Prostate gland (tissue), 2 donors: ENCODE measurements at regions not wholly inside any gene's neighbourhood (a gene's known extent, or its start where the extent isn't known, plus 50 kb on each side); places are given as distances from the start of the nearest gene placed in this dataset.

Experiments
- DNase-seq: peaks from one replicate; pipeline ENCODE4 v3.0.0-alpha.2; 2019; ENCODE audit warnings: low spot score
- H3K27ac ChIP-seq, 2 donors: fragments of 200-600 bp; sonication (generic); 2 replicates each; pipeline ENCODE4 v1.5.1; 2017 to 2019
- H3K27me3 ChIP-seq: fragments of 200-600 bp; sonication (generic); replicated peaks from 2 replicates; pipeline ENCODE4 v1.5.1; 2019; ENCODE audit not compliant: insufficient read depth
- H3K36me3 ChIP-seq, 2 donors: fragments of 200-600 bp; sonication (generic); 1 replicate in 1 of 2; 2 replicates in 1 of 2; pipeline versions ENCODE4 v1.5.1 to v1.8.1; 2017 to 2019
- H3K4me1 ChIP-seq: fragments of 200-600 bp; sonication (generic); replicated peaks from 2 replicates; pipeline ENCODE4 v1.5.1; 2019
- H3K4me3 ChIP-seq, 2 donors: fragments of 200-600 bp; sonication (generic); 2 replicates each; pipeline ENCODE4 v1.5.1; 2017 to 2019
- H3K9me3 ChIP-seq: fragments of 200-600 bp; sonication (generic); 2 replicates; pipeline ENCODE4 v1.5.1; 2017
- CTCF ChIP-seq, 4 experiments: fragments of 200-600 bp in 2 of 4; fragments of 450-650 bp in 2 of 4; sonication (generic) in 2 of 4; IDR thresholded peaks; 1 replicate in 3 of 4; 2 replicates in 1 of 4; pipeline ENCODE4 v1.5.1; 2016 to 2019; ENCODE audit warnings: antibody characterized with exemption in 4 of 4, mild to moderate bottlenecking in 2 of 4, moderate library complexity in 2 of 4
- POLR2A ChIP-seq: fragments of 450-650 bp; IDR thresholded peaks from one replicate; pipeline ENCODE4 v1.6.1; 2016; ENCODE audit warnings: antibody characterized with exemption, mild to moderate bottlenecking
- POLR2AphosphoS5 ChIP-seq: sonication (generic); formaldehyde crosslinking; IDR thresholded peaks from one replicate; pipeline ENCODE4 v1.6.1; 2017; ENCODE audit warnings: antibody characterized with exemption
- WGBS: methylation state at CpG from one replicate; pipeline ENCODE4 v1.1.5; 2018; 5-methylcytosine and 5-hydroxymethylcytosine counted together
- intact Hi-C: fragments of 100-400 bp; cut with DNase I; formaldehyde crosslinking; loops from one replicate; pipeline ENCODE4 v1.14.2; 2022

- DNase-seq = no peak
- Histone ChIP-seq H3K9me3 (no peaks in the 10 kb centered on the region), H3K27me3 (no peaks in the 10 kb centered on the region), H3K4me1 (no peaks in the 10 kb centered on the region), H3K27ac (no peak overlapping the region), H3K4me3 (no peak overlapping the region), H3K36me3 (no peaks in the 10 kb centered on the region)
- intact Hi-C loops = no loop called here
- TF ChIP-seq CTCF (IDR thresholded peaks at IDR 0.05) (no peak), POLR2A (no peak), POLR2AphosphoS5 (no peak)
- 88% methylated on average over 2 of the region's 2 CpGs for WGBS
Measured at GRCh38 chr13:22549126-22549525, 631.7 kb upstream of the SGCG start.

DNA sequence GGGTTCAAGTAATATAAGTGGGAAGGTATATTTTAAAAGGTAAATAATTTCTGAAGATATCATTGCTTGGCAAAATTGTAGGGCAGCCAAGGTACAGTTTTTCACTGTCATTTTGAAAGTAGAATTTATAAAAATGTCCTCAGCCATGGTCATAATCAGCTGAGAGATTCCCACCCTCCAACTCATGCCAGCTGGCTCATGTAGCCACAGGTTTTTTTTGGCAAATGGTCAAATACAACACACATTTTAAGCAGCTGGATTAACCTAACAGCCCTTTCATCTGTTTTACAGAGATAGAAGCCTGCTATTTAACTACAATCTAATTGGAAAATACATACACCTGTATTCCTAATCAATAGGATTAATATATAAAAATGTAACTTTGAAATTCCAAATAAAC is 619.2 kb upstream of the SGCG start:
- H3K27ac ChIP-seq = no peak overlapping the region
- H3K9me3 ChIP-seq = no peaks in the 10 kb centered on the region
- no peaks in the 10 kb centered on the region for H3K36me3 ChIP-seq
- H3K4me1 ChIP-seq = no peaks in the 10 kb centered on the region
- no peaks in the 10 kb centered on the region for H3K27me3 ChIP-seq
- intact Hi-C loops = no loop called here
- H3K4me3 ChIP-seq = no peak overlapping the region
- TF ChIP-seq CTCF (IDR thresholded peaks at IDR 0.05) (no peak), POLR2AphosphoS5 (no peak), POLR2A (no peak)
- no peak for DNase-seq

DNA sequence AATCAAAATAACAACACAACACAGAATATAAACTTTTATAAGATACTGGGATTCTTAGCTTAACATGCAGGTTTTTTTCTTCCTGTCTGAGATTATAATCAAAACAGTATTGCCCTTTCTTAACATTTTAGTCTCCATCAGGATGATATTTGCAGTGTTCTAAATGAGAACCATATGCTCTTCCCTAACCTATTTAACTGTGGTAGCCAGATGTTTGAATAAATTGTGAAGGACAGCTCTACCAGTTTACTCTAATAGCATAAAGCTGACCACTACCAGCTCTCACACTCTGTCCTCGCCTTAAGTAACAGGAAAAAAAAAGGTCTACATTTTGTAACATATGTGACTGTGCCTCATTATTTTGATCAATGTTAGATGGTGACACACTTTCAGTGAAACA is 618.7 kb upstream of the SGCG start:
- Histone ChIP-seq H3K4me1 (no peaks in the 10 kb centered on the region), H3K4me3 (no peak overlapping the region), H3K9me3 (no peaks in the 10 kb centered on the region), H3K36me3 (no peaks in the 10 kb centered on the region), H3K27me3 (no peaks in the 10 kb centered on the region), H3K27ac (no peak overlapping the region)
- WGBS = 58% methylated on average over 1 of the region's 1 CpG
- intact Hi-C loops = no loop called here
- TF ChIP-seq CTCF (IDR thresholded peaks at IDR 0.05) (no peak), POLR2A (no peak), POLR2AphosphoS5 (no peak)
- no peak for DNase-seq

DNA sequence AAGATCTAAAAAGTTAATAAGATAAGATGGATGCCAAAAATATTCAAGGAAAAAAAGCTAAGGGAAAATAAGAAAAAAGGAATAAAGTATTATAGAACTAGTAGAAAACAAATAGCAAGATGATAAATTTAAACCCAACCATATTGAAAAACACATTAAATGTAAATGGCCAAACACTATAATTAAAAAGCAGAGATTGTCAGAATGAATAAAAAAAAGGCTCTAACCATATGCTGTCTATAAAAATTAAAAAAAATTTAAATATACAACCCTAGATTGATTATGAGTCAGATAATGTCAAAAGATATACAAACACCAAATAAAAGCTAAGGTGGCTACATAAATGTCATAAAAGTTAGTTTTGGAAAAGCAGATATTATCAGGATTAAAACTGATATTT is 617.5 kb upstream of the SGCG start:
- Histone ChIP-seq H3K4me1 (no peaks in the 10 kb centered on the region), H3K4me3 (no peak overlapping the region), H3K36me3 (no peaks in the 10 kb centered on the region), H3K9me3 (no peaks in the 10 kb centered on the region), H3K27ac (no peak overlapping the region), H3K27me3 (no peaks in the 10 kb centered on the region)
- DNase-seq = no peak
- no peak for TF ChIP-seq POLR2A
- TF ChIP-seq CTCF (IDR thresholded peaks at IDR 0.05) = no peak
- no peak for TF ChIP-seq POLR2AphosphoS5
- intact Hi-C loops = no loop called here

- Histone ChIP-seq H3K27me3 (no peaks in the 10 kb centered on the region), H3K27ac (no peak overlapping the region), H3K9me3 (no peaks in the 10 kb centered on the region), H3K36me3 (no peaks in the 10 kb centered on the region), H3K4me3 (no peak overlapping the region), H3K4me1 (no peaks in the 10 kb centered on the region)
- no peak for DNase-seq
- no peak for TF ChIP-seq CTCF (IDR thresholded peaks at IDR 0.05)
- TF ChIP-seq POLR2AphosphoS5 = no peak
- no peak for TF ChIP-seq POLR2A
- 94% methylated on average over 2 of the region's 2 CpGs for WGBS
- intact Hi-C loops = no loop called here
Measured at GRCh38 chr13:22569811-22570210, 611.0 kb upstream of the SGCG start.
